Right lung (tissue), 2 donors: ENCODE measurements at regions not wholly inside any gene's neighbourhood (a gene's known extent, or its start where the extent isn't known, plus 50 kb on each side); places are given as distances from the start of the nearest gene placed in this dataset.
"Not testable (repeated sequence)": the region's sequence is repeated elsewhere in the genome, so short reads cannot be mapped to it uniquely, and the experiment has no call there.

ENCODE experiments used
- DNase-seq, 2 donors: peaks; one replicate each; pipeline ENCODE4 v3.0.0-alpha.2; 2013

DNA sequence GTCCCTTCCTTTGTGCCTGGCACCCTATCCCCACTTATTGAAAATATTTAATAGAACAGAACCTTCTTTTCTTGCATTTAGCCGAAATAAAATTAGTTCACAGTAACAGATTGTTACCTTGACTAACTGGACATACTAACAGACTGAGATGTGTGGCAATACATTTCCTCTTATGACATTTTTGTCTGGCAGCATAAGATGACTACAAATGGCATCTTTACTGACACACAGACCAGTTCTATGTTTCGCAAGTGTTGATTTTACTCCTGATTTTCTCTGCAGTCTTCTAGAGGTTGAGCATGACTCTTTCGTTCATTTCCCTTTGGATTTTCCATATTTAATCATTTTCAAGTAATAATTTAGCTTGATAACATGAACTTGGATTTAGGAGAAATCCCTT, 474.6 kb downstream of the CBLN4 start:
- no peak for DNase-seq

DNA sequence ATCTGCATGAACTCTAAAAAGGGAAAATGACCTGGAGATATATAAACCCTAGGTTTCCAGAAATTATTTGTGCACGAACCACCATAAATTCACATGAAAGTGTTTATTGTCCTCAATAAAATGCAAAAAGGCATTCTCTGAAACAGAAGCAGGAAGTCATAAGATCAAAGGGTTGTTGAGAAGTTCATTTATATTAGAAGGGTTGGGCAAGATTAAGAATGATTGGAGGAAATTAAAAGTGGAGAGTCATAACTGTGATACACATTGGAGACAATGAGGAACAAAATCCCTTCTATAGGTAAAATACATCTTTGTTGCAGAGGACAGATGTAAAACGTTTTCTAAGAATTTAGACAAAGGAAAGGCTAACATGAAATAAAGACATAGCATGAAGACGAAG, 476.8 kb downstream of the CBLN4 start:
- DNase-seq: no peak

GRCh38 chr20:55522296-55522815, 483.0 kb downstream of the CBLN4 start:
- no peak for DNase-seq

DNA sequence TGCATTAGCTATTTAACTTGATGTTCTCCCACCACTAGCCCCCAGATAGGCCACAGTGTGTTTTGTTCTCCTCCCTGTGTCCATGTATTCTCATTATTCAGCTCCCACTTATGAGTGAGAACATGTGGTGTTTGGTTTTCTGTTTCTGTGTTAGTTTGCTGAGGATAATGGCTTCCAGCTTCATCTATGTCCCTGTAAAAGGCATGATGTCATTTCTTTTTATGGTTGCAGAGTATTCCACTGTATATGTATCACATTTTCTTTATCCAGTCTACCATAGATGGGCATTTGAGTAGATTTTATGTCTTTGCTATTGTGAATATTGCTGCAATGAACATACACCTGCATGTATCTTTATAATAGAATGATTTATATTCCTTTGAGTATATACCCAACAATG, 487.7 kb downstream of the CBLN4 start:
- not testable (repeated sequence) for DNase-seq

DNA sequence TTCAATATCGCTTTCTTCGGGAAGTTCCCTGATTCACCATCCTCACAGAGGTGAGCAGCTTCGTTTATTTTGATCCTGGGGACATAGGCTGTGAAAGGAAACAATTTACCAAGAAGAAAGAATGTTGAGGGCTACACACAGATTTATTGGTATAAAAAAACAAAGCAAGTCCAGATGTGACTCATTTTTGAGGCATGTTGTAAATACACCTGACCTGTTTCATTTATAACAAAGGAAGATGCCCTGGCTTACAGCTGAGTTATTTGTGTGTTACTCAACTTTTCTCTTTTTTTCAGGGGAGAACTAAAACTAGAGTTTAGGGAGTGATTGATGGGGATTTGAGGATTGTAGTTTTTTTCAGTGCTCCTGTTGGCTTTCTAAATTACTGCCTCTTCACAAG, 489.5 kb downstream of the CBLN4 start:
- no peak for DNase-seq

DNA sequence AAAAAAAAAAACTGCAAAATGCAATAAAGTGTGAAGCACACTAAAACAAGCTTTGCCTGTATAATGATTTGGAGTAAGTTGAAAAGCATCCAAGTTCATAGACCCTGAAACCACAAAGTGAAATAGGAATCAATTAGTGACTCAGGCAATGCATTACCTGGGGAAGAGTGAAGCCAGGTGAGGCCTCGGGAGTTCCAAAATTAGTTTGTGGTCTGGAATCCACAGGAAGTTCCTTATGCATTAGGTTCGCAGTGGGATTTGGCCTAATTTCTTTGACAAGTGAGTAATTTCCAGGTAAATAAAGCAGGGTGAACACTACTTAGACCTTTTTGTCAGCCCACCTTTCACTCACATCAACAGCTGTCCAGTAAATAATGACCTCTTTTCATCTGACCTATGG, 490.8 kb downstream of the CBLN4 start:
- no peak for DNase-seq

GRCh38 chr20:55513954-55514353, 491.4 kb downstream of the CBLN4 start:
- no peak for DNase-seq

GRCh38 chr20:55500130-55500529, 505.2 kb downstream of the CBLN4 start:
- DNase-seq: no peak

- DNase-seq: no peak
Measured at GRCh38 chr20:55488593-55488992, 516.7 kb downstream of the CBLN4 start.

- no peak for DNase-seq
Measured at GRCh38 chr20:55478724-55479450, 526.4 kb downstream of the CBLN4 start.

- DNase-seq: no peak
Measured at GRCh38 chr20:55472704-55473103, 532.6 kb downstream of the CBLN4 start.

DNA sequence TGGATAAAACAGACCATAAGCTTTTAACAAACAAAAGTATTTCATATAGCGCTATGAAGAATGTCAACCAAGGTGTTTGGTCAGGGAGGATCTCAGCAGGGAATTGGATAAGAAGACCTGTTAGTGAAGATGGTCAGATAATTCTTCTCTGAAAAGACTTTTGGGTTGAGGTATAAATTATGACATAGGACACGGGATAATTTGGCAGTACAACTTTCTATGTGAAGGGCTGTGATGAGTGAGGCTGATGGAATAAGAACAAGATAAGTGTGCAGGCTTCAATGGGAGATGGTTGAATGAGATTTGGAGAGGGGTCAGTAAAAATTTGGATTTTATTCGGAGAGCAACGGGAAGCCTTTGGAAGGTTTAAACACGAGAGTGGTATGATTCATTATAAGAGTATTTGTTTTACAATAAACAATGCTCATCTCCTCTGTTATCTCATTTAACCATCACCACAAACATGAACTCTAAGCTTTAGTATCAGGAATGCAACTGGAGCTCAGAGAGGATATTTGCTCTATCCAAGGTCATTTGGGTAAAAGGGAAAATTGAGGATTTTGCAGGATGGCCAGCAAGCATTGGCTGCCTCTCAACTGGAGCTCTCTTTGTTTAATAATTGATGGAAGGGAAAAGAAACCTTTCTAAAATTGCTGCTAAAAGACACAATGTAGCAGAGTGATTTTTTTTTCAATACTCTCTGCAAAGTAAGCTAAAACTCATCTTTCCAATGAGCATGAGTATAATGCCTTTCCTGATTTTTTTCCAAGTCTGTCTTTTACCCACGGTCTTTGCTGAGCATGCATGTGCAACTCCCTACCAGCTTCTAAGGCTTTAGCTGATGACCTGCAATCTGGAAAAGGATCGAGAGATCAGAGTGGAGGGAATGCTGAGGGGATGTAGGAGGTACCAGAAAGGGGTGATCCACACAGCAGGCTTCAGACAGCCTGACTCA, 534.0 kb downstream of the CBLN4 start:
- no peak for DNase-seq

DNA sequence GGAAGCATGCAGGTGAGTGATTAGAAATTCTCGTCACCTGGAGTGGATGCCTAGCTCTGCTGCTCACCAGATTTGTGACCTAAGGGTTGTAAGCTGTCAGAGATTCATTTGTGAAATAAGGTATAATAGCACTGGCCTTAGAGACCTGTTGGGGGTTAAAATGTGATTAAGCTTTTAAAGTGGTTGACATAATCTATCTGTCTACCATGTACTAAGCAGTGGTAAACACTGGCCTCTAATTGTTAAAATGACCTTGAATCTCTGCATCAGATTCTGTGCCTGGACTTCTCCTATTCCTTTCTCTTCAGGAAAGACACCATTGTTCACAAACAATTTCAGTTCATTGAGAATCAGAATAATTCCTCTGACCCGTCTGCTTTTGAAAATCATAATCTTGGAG, 536.2 kb downstream of the CBLN4 start:
- DNase-seq: no peak

DNA sequence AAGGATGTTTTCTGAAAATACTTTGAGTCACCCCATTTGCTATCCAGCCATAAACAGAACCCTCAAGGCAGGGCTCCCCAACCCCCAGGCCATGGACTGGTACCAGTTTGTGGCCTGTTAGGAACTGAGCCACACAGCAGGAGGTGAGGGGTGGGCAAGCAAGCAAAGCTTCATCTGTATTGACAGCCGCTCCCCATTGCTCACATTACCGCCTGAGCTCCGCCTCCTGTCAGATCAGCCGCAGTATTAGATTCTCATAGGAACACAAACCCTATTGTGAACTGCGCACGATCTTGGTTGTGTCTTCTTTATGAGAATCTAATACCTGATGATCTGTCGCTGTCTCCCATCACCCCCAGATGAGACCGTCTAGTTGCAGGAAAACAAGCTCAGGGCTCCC, 543.8 kb downstream of the CBLN4 start:
- DNase-seq: no peak

DNA sequence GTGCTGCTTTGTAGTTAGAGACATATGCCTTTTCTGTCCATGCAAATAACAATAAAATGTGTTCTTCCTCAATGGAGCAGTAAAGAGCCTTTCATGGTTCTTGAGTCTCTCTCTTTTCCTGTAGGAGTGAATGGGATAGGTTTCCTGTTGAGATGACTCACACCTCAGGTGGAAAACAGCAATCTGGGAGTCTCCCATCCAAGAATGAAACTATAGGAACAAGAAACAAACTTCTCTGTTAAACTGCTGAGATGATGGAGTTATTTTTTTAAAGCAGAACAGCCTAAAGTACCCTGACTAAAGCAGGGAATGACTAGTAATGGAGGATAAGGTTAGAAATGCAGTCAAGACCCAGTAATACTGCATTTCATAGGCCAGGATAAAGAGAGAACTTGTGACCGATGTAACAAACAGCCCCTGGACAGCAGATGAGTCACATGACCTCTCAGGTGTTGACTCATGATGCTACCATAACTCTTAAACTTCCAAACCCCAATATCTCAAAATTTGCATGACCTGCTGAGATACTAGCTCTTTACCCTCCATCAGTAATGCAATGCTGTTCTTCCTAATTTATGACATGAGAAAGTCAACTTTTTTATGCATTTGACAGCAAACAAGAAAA, 548.9 kb downstream of the CBLN4 start:
- no peak for DNase-seq

DNA sequence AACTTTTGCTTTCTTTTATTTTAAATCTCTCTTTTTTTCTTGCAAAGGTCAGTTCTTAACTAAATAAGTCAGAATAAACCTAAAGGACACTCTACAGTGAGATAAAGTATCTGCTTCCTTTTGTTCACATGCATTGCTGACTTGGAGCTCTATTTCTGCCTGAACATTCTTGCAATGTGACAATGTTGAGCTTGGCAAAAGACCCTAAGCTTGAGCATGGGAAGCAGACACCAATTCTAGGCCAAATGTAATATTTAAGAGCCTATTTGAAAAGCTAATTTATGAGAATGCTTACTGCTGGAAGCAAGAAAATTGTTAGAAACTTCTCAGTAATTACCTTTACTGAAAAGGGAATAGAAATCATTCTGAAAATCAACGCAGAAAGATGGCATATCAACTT, 556.2 kb downstream of the CBLN4 start:
- no peak for DNase-seq

DNA sequence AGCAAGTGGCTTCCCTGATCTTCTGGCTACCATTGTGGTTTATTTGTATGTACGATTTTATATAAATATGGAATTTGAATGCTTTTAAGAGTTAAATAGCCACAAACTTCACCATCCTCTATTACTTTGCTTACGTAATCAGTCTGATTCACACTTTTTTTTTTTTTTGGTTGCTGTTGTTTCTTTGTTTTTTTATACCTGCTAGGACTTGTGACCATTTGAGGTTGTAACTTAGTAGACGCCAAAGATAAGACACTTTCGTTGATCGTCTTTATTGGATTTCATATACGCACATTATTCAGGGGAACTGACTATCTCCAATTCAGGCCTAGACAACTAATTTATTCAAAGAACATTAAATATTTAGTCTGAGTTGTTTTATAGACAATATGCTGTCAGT, 559.0 kb downstream of the CBLN4 start:
- no peak for DNase-seq

DNA sequence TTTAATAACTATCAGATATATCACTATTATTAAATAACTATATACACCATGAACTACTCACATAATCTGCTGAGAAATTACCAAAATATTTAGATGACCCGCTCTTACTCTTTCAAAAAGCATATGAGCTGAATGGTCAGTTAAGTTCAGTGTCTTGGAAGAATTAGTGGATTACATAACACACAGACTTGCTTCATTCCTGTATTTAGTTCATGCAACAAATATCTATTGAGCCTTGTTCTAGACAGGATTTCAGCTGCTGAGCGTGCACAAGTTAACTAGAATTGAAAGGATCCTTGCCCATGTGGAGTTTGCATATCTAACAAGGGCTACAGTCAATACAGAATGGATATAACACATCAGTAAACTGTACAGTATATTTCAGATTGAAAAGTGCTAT, 566.2 kb downstream of the CBLN4 start:
- peak in 1 of 2 donors; percentile 40 for DNase-seq

- DNase-seq: peak; percentile 74
Measured at GRCh38 chr20:55437798-55438415, 567.4 kb downstream of the CBLN4 start.

DNA sequence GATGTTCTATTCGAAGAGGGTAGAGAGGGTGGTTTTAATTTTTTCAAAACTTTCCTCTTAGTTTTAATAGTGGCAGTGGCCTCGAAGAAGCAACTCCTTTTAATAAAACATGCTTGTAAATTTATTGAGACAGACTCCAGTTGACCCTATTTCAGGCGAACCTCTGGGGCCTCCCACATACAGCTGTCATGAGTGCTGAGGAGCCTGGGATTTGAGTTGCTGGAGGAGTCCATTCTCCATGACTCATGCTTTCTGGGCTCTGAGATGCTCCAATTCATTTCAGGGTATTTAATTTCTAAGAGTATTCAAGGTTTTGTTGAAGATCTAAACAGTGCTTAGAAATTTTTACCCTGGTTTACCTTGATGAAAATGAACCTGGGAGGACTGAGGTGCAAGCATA, 580.4 kb downstream of the CBLN4 start:
- DNase-seq: no peak

GRCh38 chr20:55424476-55424875, 580.8 kb downstream of the CBLN4 start:
- DNase-seq: no peak

- DNase-seq: peak; percentile 58 to 61
Measured at GRCh38 chr20:55417836-55418235, 587.5 kb downstream of the CBLN4 start.
